ENCODE measurements at regions not wholly inside any gene's neighbourhood (a gene's known extent, or its start where the extent isn't known, plus 50 kb on each side); places are given as distances from the start of the nearest gene placed in this dataset.

- no peak for TF ChIP-seq CTCF (conservative IDR thresholded peaks at IDR 0.05; ENCODE audit: low read depth in 2 of 2)
- TF ChIP-seq EZH2phosphoT487 (IDR thresholded peaks at IDR 0.05; ENCODE audit: unreplicated experiment), result no peak
- TF ChIP-seq REST (IDR thresholded peaks at IDR 0.05; ENCODE audit: unreplicated experiment), result no peak
- TF ChIP-seq JUNB (IDR thresholded peaks at IDR 0.05; ENCODE audit: unreplicated experiment), result no peak
- no peak for TF ChIP-seq EZH2 (IDR thresholded peaks at IDR 0.05; ENCODE audit: low read depth, unreplicated experiment)
Observed at GRCh38 chr22:48147831-48148230, 1385.4 kb downstream of the TBC1D22A start.

All from GM23338 (cell line).